Esophagus squamous epithelium (tissue), 4 donors: ENCODE measurements at regions not wholly inside any gene's neighbourhood (a gene's known extent, or its start where the extent isn't known, plus 50 kb on each side); places are given as distances from the start of the nearest gene placed in this dataset.

Experiments
- POLR2A ChIP-seq, 4 donors: fragments of 450-650 bp; IDR thresholded peaks; one replicate each; pipeline ENCODE4 v1.6.1; 2017; ENCODE audit warnings: antibody characterized with exemption in 4 of 4, mild to moderate bottlenecking in 4 of 4, moderate library complexity in 3 of 4
- TF ChIP-seq, protein P1 (sequence below), 6 experiments: fragments of 450-650 bp in 4 of 6; fragments of 200-600 bp in 2 of 6; sonication (generic) in 2 of 6; IDR thresholded peaks; one replicate each; pipeline ENCODE4 v1.5.1; 2016 to 2019; ENCODE audit warnings: antibody characterized with exemption in 6 of 6, mild to moderate bottlenecking in 4 of 6, moderate library complexity in 4 of 6

GRCh38 chr7:32219416-32219815 is 149.2 kb upstream of the PDE1C start:
- TF ChIP-seq, protein P1, sequence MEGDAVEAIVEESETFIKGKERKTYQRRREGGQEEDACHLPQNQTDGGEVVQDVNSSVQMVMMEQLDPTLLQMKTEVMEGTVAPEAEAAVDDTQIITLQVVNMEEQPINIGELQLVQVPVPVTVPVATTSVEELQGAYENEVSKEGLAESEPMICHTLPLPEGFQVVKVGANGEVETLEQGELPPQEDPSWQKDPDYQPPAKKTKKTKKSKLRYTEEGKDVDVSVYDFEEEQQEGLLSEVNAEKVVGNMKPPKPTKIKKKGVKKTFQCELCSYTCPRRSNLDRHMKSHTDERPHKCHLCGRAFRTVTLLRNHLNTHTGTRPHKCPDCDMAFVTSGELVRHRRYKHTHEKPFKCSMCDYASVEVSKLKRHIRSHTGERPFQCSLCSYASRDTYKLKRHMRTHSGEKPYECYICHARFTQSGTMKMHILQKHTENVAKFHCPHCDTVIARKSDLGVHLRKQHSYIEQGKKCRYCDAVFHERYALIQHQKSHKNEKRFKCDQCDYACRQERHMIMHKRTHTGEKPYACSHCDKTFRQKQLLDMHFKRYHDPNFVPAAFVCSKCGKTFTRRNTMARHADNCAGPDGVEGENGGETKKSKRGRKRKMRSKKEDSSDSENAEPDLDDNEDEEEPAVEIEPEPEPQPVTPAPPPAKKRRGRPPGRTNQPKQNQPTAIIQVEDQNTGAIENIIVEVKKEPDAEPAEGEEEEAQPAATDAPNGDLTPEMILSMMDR (IDR thresholded peaks at IDR 0.05) = no peak
- TF ChIP-seq POLR2A (IDR thresholded peaks at IDR 0.05) = no peak
